Adrenal gland (tissue), 9 donors: ENCODE measurements at regions not wholly inside any gene's neighbourhood (a gene's known extent, or its start where the extent isn't known, plus 50 kb on each side); places are given as distances from the start of the nearest gene placed in this dataset.

Source experiments
- DNase-seq, 7 donors: peaks; one replicate each; pipeline ENCODE4 v3.0.0-alpha.2; 2019 to 2020
- H3K27ac ChIP-seq, 5 donors: fragments of 200-600 bp; sonication (generic) in 4 of 5; 1 replicate in 3 of 5; 2 replicates in 2 of 5; pipeline versions ENCODE4 v1.5.1 to v1.8.0; 2016 to 2020; ENCODE audit warnings: mild to moderate bottlenecking in 1 of 5
- H3K27me3 ChIP-seq: fragments of 200-600 bp; 2 replicates; pipeline ENCODE4 v1.8.0; 2021
- H3K36me3 ChIP-seq, 2 donors: fragments of 200-600 bp; replicated peaks in 1 of 2; 1 replicate in 1 of 2; 2 replicates in 1 of 2; pipeline versions ENCODE4 v1.5.1 to v1.8.0; 2018 to 2022
- H3K4me1 ChIP-seq, 2 donors: fragments of 200-600 bp; replicated peaks in 1 of 2; 1 replicate in 1 of 2; 2 replicates in 1 of 2; pipeline versions ENCODE4 v1.5.1 to v1.8.0; 2018 to 2021
- H3K4me3 ChIP-seq, 4 donors: fragments of 200-600 bp; sonication (generic) in 3 of 4; one replicate each; pipeline ENCODE4 v1.5.1; 2016 to 2018
- H3K9me3 ChIP-seq, 3 donors: fragments of 200-600 bp; sonication (generic) in 1 of 3; replicated peaks in 1 of 3; 1 replicate in 2 of 3; 2 replicates in 1 of 3; pipeline versions ENCODE4 v1.5.1 to v1.8.0; 2016 to 2021
- CTCF ChIP-seq, 6 experiments: fragments of 450-650 bp in 4 of 6; fragments of 200-600 bp in 2 of 6; sonication (generic) in 1 of 6; IDR thresholded peaks; 1 replicate in 5 of 6; 2 replicates in 1 of 6; pipeline versions ENCODE4 v1.5.1 to v1.8.0; 2016 to 2021; ENCODE audit warnings: antibody characterized with exemption in 6 of 6, mild to moderate bottlenecking in 2 of 6, moderate library complexity in 1 of 6
- POLR2A ChIP-seq, 2 donors: fragments of 450-650 bp; IDR thresholded peaks; one replicate each; pipeline ENCODE4 v1.6.1; 2017; ENCODE audit warnings: antibody characterized with exemption in 2 of 2, mild to moderate bottlenecking in 2 of 2, moderate library complexity in 1 of 2
- WGBS, 4 donors: extraction: QIAGEN DNeasy Blood & Tissue Kit in 2 of 4; methylation state at CpG; one replicate each; pipeline versions ENCODE4 v1.1.5 to v1.1.7; 2013 to 2017; 5-methylcytosine and 5-hydroxymethylcytosine counted together
- intact Hi-C, 2 donors: fragments of 100-400 bp; cut with DNase I; formaldehyde crosslinking; loops; one replicate each; pipeline versions ENCODE4 v1.14.1 to v1.15.0; 2022 to 2023
- donor health status: healthy with polysubstance abuse.
- donor health status: Bipolar disorder and iron deficiency.
- donor health status: DM: yes; HTN: yes; CAD: no.
- donor health status: DM: no; HTN: no; CAD: no.
- donor health status: DM: no; HTN: no; CAD: no.

DNA sequence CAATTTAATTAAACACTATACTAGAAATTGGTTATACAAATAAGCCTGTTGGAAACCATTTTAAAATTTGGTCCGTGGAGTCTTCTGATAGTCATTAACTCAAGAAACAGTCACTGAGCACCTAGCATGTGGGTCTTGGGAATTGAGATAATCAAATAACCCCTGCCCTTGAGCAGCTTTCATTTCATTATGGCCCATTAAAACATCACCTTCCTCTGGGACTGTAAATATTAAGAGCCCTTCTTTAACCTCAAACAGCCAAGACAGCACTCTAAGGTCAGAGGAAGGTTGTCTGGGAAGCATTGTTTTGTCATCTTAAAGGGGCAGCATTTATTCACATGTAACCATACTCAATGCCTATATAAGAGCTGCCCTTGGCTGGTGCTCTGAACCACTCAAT lies 610.3 kb upstream of the USP24 start:
- DNase-seq, result no peak
- no peaks in the 10 kb centered on the region for H3K4me1 ChIP-seq
- H3K36me3 ChIP-seq, result no peaks in the 10 kb centered on the region
- no peak overlapping the region for H3K27ac ChIP-seq
- intact Hi-C loops, result no loop called here
- no peaks in the 10 kb centered on the region for H3K27me3 ChIP-seq
- 59 to 80% (median 65%) methylated on average over 1 of the region's 1 CpG for WGBS, 4 donors
- H3K4me3 ChIP-seq, result no peak overlapping the region
- TF ChIP-seq CTCF (IDR thresholded peaks at IDR 0.05), result no peak
- TF ChIP-seq POLR2A (IDR thresholded peaks at IDR 0.05), result no peak
- no peaks in the 10 kb centered on the region for H3K9me3 ChIP-seq

GRCh38 chr1:55824251-55824640 lies 609.1 kb upstream of the USP24 start:
- Histone ChIP-seq H3K27me3 (no peaks in the 10 kb centered on the region), H3K9me3 (no peaks in the 10 kb centered on the region), H3K4me3 (no peak overlapping the region), H3K27ac (no peak overlapping the region), H3K36me3 (no peaks in the 10 kb centered on the region), H3K4me1 (no peaks in the 10 kb centered on the region)
- intact Hi-C loops, result no loop called here
- TF ChIP-seq POLR2A (IDR thresholded peaks at IDR 0.05) (no peak), CTCF (IDR thresholded peaks at IDR 0.05) (no peak)
- no peak for DNase-seq

- no peaks in the 10 kb centered on the region for H3K4me1 ChIP-seq
- H3K27me3 ChIP-seq, result no peaks in the 10 kb centered on the region
- H3K9me3 ChIP-seq, result no peaks in the 10 kb centered on the region
- intact Hi-C loops, result no loop called here
- no peak for DNase-seq
- H3K4me3 ChIP-seq, result no peak overlapping the region
- H3K36me3 ChIP-seq, result no peaks in the 10 kb centered on the region
- WGBS, 4 donors, result 69 to 83% (median 80%) methylated on average over 6 of the region's 6 CpGs
- H3K27ac ChIP-seq, result no peak overlapping the region
- no peak for TF ChIP-seq CTCF (IDR thresholded peaks at IDR 0.05)
- TF ChIP-seq POLR2A (IDR thresholded peaks at IDR 0.05), result no peak
These were observed 608.5 kb upstream of the USP24 start for GRCh38 chr1:55823541-55824250.

- no peak for DNase-seq
- intact Hi-C loops, result no loop called here
These were observed 607.7 kb upstream of the USP24 start for GRCh38 chr1:55822891-55823290.

More at GRCh38 chr1:55822891-55823290, 607.7 kb upstream of the USP24 start:
- TF ChIP-seq POLR2A (IDR thresholded peaks at IDR 0.05) (no peak), CTCF (IDR thresholded peaks at IDR 0.05) (no peak)
- Histone ChIP-seq H3K36me3 (no peaks in the 10 kb centered on the region), H3K4me3 (no peak overlapping the region), H3K4me1 (no peaks in the 10 kb centered on the region), H3K9me3 (no peaks in the 10 kb centered on the region), H3K27ac (no peak overlapping the region), H3K27me3 (no peaks in the 10 kb centered on the region)
- 70 to 82% (median 76%) methylated on average over 2 of the region's 2 CpGs for WGBS, 4 donors
